NCI-H1105 (cell line): ENCODE measurements at regions not wholly inside any gene's neighbourhood (a gene's known extent, or its start where the extent isn't known, plus 50 kb on each side); places are given as distances from the start of the nearest gene placed in this dataset.
"Not testable (repeated sequence)": the region's sequence is repeated elsewhere in the genome, so short reads cannot be mapped to it uniquely, and the experiment has no call there.

ENCODE experiments used
- DNase-seq: peaks from one replicate; lab custom pipeline; 2025; lab: John Stamatoyannopoulos, UW

DNA sequence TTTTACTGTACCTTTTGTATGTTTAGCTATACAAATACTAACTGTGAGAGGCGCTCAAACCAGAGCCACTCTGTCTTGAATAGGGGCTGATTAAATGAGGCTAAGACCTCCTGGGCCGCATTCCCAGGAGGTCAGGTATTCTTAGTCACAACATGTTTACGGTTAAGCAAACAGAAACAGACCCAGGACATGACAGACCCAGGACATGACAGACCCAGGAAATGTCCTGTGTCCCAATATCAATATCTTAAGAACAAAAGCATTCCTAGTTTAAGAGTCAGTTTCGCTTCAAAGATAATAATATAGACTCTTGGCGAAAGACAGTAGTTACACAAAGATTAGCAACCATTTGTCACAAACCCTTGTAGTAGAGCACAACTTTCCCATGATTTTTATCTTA is 304.5 kb downstream of the CCSER2 start:
- DNase-seq, result no peak

DNA sequence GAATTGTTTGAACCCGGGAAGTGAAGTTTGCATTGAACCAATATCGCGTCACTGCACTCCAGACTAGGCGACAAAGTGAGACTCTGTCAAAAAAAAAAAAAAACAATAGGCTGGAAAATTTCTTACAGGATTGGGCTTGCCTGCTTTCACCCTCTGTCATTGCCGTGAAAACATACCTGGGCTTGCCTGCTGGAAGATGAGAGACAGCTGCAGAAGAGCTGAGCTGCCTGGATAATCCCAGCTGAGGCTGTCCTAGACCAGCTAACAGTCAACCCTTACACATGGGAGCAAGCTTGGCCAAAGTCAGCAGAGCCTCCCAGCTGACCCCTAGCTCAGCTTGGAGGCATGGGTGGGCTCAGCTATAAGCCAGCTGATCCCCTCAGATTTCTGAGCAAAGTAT is 306.2 kb downstream of the CCSER2 start:
- no peak for DNase-seq

DNA sequence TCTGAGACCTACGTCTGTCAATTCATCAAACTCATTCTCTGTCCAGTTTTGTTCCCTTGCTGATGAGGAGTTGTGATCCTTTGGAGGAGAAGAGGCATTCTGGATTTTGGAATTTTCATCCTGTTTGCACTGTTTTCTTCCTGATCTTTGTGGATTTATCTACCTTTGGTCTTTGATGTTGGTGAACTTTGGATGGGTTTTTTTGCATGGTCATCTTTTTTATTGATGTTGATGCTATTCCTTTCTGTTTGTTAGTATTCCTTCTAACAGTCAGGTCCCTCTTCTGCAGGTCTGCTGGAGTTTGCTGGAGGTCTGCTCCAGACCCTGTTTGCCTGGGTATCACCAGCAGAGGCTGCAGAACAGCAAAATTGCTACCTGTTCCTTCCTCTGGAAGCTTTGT is 322.2 kb downstream of the CCSER2 start:
- not testable (repeated sequence) for DNase-seq

DNA sequence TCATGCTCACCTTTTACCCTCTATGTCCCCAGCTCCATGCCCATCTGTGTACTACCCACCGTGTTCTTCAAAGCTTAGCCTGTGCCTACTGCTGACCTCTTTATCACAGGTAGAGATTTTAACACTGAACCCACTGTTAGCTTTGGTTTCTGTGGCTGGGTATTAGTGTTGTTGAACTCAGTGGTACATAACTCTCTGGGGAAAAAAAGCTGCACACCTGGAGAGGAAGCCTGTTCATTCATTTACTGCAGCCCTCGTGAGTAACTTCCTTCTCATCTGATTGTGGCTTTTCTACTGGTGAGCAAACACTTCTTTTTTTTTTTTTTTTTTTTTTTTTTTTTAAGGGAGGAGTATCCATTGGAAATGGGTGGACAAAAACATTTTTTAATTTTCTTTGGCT is 326.3 kb downstream of the CCSER2 start:
- no peak for DNase-seq

DNA sequence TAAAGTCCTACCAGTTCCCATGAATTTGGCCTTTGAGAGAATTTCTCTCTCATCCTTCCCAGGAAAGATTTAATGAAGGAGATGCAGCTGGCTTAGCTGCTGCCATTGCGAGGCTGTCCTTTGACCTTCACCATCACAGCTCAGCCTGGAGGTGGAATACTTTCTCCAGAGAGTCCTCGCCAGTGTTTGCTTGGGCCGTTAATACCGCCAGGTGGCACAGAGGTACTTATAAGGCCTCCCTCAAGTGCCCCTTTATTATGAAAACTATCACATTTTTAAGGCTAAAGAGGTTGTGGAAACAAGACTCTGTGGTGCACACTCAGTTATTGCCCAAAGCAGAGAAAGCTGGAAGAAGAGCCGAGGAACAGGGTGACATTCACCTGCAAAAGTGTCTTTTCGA is 330.6 kb downstream of the CCSER2 start:
- DNase-seq, result no peak

DNA sequence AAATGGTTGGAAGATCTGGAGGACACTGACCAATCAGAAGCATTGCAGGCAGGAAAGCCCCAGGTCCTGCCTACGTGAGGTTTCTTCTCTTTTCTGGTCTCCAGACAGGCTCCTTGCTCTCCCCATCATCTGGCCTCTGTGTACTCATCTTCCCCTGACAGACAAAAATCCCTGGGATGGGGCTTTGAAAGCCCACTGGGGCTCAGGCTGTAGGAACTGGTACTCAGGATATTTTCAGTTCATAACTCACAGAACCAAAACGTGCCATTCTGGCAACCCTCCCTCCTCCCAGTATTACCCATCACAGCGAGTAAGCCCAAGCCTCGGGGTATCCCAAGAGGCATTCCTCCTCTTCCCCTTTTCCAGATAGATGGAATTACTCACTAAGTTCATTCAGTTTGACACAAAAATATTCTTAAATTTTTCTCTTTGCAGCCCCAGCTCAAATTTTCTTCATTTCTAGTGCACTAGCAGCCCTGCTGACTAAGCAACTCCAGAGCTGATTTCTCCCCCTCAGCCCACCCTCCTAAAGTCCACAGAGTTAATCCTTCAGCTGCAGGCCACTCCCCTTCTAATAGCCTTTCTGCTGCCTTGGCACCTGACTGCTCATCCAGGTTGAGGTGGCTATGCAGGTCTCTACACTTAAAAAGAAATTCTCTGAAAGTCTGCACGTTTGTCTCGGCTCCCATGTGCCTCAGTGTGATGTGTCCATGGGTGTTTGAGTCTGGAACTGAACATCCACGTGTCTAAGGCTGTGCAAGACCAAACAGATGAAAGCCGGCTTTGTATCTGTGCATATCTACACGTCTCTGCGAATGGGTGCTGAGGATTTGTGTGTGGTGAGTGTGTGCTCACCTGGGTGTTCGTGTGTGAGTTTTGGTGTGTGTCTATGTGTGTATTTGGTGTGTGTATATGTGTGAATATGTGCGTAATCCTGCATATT is 331.4 kb downstream of the CCSER2 start:
- DNase-seq, result no peak

DNA sequence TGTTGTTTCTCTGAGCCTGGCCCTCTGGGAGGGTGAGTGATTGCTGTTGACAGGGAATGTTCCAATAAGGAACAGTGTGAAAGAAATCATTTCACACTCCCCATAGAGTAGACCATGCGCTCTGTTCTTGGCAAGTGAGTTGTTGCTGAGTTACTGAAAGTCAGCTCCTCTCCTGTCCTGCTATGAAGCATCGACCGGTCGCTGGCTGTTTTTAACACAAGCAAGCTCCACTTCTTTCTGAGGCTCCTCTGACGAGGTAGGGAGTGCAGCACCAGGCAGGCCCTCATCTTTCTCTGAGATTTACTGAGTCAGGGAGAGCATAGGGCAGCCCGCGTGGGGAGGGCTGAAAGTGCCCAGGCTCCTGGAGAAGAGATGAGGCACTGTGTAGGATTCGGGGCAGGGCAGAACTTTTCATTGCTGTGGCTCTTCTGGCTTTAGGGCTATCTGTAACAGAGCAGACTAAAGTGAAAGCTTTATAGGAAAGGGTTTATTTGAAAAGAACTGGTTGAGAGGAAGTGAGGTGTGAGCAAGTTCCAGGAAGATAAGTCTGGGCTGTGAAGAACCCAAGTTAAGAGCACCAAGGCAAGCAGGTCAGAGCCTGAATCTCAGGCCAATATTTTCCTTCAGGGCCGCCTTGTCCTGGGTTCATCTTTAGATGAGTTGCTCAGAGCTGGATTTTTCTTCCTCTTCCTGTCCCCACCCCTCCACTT is 332.2 kb downstream of the CCSER2 start:
- no peak for DNase-seq

DNA sequence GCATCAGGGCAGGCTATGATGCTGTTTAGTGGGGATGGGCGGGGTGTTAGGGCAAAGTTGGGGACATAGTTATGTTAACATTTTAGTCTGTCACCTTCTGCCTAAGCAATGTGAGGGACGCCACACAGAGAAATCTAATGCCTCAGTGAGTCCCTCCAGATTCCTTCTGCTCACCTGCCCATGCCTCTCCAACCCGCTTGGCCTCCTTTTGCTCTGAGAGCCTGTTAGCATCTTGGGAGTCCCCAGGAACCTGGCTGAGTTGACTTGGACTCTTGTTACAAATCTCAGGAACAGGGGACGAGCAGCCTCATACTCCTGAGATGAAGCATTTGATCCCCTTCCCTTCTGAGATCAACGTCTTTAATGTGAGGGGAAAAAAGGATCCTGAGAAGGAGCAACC is 336.8 kb downstream of the CCSER2 start:
- no peak for DNase-seq

DNA sequence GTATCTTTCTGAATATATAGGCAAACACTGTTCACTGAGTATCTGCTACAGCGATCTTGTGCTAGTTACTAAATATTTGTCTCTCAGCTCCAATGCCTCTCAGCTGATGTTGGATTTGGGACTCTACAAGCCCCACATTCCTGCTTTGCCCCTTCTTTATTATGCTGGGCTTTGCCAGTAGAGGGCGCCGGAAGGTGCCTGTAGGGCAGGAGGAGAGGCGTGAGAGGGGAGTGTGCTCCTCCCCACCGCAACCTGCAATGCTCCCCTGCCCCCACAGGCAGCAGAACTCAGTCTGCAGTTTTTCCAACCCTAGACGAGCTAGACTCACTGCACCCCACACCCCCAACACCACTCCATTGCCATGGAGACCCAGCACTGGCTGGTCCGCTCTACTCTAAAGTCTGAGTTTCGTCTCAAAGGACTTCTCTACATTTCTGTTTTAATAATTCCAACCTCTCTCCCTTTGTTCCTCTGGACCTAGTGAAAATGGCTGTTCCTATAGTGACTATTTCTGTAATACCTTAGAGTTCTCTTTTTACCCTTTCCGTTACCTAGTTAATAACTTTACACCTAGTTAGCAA is 337.6 kb downstream of the CCSER2 start:
- no peak for DNase-seq

DNA sequence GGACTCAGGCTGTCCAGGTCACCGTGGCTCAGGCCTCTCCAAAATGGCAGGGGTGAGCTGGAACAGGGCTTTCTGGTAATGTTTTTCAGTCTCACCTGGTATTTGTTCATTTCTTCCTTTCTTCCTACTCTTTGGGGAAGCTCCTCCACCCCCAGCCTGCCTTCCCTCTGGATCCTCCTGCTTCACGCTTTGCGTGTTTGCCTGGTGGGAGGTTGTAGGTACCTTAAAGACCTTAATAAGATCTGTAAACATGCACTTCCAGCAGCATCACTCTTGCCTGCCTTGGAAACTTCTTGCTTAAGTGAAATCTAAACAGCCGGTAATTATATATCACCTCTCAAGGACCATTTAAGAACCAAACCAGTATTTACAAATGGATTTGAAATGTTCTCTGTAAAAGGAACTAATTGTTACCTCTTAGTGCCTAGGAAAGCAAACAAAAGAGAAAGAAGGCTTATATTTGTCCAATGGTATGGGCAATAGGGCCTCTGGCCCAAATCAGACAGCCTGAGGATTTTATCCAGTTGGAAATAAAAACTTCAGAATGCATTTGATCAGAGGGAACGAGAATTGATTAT is 339.9 kb downstream of the CCSER2 start:
- peak; percentile 8 for DNase-seq

DNA sequence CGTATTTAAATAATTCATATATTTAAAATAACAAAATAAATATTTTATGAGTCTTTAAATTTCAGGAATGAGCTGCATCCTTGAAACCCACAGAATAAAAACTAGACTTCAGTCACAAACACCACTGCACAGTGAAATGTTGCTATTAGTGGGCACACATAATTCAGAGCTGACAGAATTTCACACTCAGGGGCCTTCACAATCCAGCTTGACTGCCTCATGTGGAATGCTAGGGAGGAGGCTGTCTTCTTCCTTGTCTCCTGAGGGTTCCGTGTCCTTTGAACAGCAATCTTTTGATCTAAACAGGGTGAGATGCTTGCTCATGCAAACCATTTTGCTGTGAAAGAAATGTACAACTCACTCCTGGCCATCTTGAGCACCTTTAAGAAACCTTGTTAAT is 346.7 kb downstream of the CCSER2 start:
- no peak for DNase-seq

DNA sequence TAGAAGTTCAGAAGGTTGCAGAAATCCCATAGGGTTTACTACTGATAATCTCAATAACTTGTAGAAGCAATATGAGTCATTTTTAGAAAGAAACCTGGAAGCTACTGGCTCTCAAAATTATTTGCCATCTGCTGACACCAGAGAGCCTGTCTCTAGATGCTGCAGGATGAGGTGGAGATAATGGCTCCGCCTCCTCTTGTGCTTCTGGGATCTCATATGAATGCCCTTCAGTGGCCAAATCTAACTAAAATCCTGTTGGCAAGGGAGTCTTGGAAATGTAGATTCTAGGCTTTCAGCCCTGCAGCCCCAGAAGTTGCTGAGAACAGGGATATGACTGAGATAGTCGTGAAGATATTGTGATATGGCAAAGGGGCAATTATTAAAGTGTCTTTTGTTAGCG is 348.1 kb downstream of the CCSER2 start:
- no peak for DNase-seq

DNA sequence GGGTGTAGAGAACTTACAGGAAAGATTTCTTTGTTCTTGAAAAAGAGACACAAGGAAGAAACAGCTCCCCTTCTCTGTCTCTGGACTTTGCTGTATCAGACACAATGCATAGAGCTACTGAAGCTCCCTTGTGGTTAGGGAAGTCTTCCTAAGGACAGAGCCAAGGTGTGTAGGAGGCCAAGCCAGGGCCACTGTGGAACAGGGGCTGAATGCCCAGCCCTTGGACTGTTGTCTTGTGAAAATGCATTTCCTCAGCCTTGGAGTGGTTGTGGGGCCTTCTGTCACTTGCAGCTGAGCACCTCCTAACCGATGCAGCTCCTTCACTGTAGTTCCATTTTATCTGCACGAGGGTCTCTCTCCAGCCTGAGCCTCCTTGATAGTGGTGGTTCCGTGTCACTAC is 353.4 kb downstream of the CCSER2 start:
- DNase-seq, result no peak

DNA sequence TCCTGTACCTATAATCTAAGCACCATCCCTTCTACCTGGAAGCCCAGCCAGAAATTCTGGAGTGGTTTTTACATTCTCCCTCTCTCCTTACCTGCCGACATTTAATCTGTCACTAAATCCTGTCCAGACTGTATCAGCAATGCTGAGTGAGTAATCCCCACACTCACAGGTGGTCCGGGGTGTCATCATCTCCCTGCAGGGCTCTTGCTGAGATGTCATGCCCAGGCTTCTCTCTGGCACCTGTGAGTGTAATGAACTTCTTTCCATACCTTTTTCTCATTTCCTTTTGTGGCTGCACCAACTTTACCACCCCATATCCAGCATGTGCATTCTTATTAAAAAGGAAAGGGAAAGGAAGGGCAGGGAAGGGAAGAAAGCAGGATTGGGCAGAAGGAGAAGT is 355.2 kb downstream of the CCSER2 start:
- no peak for DNase-seq

DNA sequence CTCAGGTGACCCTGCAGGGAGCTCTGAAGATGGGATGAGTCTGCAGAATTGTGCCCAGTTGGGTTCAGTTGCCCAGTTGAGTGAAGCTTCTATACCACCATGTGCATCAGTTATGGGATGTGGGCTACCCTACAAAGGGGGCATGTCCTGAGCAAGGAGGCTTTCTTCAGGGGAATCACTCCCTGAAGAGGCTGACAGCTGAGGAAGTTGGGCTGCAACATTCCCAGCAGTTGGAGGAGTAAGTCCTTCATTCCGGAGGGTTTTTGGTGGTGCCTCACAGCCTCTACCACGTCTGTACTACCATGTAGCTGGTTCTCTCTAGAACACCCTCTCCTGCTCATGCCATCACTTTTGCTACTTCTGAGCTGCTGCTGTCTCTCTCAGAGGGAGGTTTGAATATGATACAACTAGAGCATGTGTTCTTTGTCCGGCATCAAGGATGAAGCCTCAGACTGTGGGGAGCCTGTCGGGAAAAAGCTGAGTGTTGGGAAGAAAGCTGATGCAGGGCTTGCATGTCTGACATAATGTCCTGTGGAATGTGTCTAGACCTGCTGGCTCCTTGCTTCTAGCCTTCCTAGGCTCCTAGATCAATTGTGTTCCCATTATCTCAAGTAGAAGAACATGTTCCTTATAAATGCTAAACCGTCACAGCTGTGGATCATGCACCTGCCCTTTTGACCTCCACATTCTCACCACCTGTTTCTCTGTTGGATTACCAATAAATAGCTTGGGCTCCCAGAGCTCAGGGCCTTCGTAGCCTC is 355.8 kb downstream of the CCSER2 start:
- DNase-seq, result no peak

DNA sequence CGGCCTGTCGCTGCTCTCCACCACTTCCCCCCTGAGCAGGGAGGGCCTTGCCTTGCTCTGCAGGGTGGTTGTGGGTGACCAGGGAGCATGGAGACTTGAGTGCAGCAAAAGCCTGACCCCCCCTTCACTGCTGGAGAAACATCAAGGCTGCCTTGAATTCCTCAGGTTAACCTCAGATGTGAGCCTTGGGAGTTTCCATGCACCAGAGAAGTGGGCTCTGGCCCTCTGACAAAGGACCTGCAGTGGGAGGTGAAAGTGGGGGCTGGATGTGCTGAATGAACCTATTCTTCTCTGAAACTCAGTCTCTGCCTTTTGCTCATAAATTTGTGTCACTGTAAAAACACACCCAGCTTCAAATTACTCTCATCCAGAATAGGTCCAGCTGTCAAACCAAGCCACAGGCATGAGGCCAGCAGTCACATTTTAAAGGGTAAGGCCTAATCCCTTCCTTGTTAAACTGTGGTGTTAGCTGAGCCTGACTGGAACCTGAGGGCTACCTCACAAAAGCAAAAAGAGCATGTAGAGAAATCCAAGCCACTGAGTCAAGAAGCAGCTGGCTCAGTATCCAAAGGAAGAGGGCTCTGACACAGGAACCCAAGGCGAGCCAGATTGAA is 356.8 kb downstream of the CCSER2 start:
- no peak for DNase-seq

DNA sequence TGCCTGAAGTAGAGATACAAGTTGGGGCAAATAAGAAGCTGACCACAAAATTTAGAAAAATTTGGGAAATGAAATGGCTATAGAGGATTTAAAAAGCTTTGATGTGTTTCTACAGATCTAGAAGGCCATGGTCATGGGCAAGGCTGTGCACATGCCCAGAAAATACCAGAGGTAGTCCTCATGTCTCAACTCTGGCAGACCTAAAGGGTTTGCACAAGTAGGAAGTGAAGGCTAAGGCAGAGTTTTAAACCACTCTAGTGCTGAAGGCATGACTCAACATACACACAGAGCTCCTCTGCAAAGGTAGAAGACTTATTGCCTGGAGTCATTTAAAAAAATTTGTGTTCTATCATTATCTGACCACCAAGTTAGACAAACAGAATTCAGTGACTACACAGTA is 364.6 kb downstream of the CCSER2 start:
- DNase-seq, result no peak

DNA sequence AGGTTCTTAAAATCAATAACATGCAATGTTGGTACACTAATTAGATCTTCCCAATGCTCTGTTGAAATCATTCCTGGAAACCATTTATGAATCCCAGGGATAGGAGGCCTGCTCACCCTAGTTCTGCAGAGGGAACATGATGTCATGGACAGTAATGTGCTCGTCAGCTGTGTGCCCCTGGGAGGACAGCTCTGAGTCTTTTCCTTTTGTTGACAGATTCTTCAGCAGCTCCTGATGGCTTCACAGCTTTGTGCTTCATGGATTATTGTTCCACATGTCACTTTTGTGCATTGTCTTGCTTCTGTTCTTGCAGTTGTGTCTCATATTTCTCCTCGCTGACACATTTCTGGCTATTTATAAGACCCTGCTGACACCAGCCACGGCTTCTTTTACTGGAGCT is 367.5 kb downstream of the CCSER2 start:
- DNase-seq, result no peak

DNA sequence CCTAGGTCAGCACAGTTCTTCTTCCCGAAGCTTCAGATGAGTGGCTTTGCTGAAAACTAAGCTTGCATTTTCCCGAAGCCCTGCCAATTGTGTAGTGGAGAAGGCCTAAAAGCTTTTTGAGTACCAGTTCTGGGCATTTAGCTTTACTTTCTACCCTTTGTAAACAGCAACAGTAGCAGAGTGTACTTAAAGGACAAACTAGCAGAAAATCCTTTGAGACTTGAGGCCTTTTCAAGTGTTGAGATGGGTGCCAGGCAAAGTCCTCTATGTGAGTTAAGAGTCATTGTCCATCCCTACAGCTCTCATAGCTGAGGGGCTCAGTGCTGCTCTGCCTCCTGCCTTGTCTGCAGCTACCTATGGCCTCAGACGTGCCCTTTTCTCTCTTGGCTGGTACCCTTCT is 368.2 kb downstream of the CCSER2 start:
- no peak for DNase-seq

DNA sequence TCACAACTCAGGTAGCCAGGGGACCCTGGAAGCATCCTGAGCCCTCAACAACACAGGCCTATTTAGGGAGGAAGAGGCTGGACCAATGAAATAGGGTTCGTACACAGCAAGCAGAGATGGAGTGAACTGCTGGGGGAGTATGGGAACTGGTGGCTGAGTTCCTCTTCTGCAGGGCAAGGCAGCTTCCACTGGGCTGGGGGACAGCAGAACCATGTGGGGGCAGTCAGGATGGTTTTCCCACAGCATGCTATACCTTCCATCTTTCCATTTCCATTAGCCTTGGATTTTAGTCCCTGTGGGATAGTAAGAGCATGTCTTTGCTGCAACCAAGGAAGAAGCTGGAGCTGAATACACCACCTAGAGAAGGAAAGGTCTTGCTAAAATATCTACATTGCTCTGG is 370.6 kb downstream of the CCSER2 start:
- no peak for DNase-seq

DNA sequence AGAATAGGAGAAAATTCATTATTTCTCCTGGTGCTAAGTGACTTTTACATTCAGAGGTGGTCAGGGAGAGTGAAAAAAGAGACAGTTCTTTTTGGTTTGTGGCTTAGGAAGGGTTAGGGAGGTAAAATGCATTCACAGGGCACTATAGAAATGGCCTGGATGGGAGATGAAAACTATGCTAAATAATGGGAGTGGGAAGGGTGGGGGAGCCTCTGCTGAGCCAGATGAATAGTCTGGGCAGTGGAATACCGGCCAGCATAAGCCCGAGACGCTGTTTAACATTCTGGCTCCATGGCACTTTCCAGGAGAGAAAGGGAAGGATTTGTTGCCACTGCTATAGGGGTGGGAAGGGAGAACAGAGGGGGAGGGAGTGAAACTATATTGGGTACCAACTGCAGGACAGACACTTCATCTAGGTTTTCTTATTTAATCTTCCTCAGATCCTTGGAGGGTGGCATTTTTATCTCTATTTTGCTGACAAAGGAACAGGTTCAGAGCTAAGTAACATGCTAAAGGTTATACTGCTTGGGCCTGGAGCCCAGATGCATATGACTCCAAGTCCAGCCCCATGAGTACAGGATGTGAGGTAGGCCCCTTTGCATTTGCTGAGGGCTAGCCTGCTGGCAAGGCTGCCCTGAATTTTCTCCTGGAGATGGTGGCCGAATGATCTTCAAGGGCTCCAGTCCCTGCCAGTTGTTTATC is 372.4 kb downstream of the CCSER2 start:
- no peak for DNase-seq
